GM12878 (cell line): ENCODE measurements at regions not wholly inside any gene's neighbourhood (a gene's known extent, or its start where the extent isn't known, plus 50 kb on each side); places are given as distances from the start of the nearest gene placed in this dataset.

ENCODE experiments used
- ATAC-seq: fragments of 200-7000 bp; cut with Tn5 transposase; 3 replicates; pipeline ENCODE4 v1.9.1; 2020; ENCODE audit warnings: mild to moderate bottlenecking, moderate library complexity
- BruUV-seq: library from RNA; stranded (reverse); fragments of 400-500 nt; replicated peaks from 2 replicates; lab custom pipeline; 2021; lab: Mats Ljungman, UMichigan
- CTCF ChIA-PET: fragments of 300-600 bp; sonication (Branson Sonifier 250); formaldehyde crosslinking; extraction: SDS; loops from one replicate; lab custom pipeline; 2021; ENCODE audit warnings: inconsistent platforms; lab: Yijun Ruan, JAX
- POLR2A ChIA-PET: fragments of 350-600 bp; formaldehyde crosslinking; extraction: SDS; loops from one replicate; lab custom pipeline; 2021; ENCODE audit warnings: inconsistent platforms; lab: Charles Lee
- RAD21 ChIA-PET: fragments of 300-600 bp; sonication (Branson Sonifier 250); formaldehyde crosslinking; loops from one replicate; lab custom pipeline; 2023; ENCODE audit warnings: antibody characterized with exemption; ENCODE audit not compliant: unreplicated experiment; lab: Charles Lee
- SMC1A ChIA-PET: fragments of 300-600 bp; sonication (Branson Sonifier 250); formaldehyde crosslinking; loops from one replicate; lab custom pipeline; 2023; ENCODE audit not compliant: unreplicated experiment, uncharacterized antibody; lab: Charles Lee
- DNase-seq: peaks from one replicate; pipeline ENCODE4 v3.0.0-alpha.2; 2011; ENCODE audit warnings: low read depth, low spot score
- FAIRE-seq: peaks from 3 replicates; lab custom pipeline; 2011; peaks lifted over from hg19 to GRCh38; lab: Jason Lieb, UNC
- H2AFZ ChIP-seq: 2 replicates; pipeline ENCODE4 v1.6.0; 2011; ENCODE audit warnings: low read depth, low read length, control low read depth; ENCODE audit not compliant: control insufficient read depth
- H3K27ac ChIP-seq: 2 replicates; pipeline ENCODE4 v1.5.1; 2011; ENCODE audit warnings: control low read depth; ENCODE audit not compliant: control insufficient read depth, insufficient read depth
- H3K27me3 ChIP-seq, 2 experiments: replicated peaks in 1 of 2; 2 replicates each; pipeline versions ENCODE4 v1.6.0 to v1.6.1; 2011; ENCODE audit warnings: low read length in 1 of 2; ENCODE audit not compliant: control insufficient read depth in 2 of 2, insufficient read depth in 2 of 2
- H3K36me3 ChIP-seq, 2 experiments: 2 replicates each; pipeline ENCODE4 v1.5.1; 2011; ENCODE audit warnings: low read length in 1 of 2; ENCODE audit not compliant: control insufficient read depth in 2 of 2, insufficient read depth in 2 of 2
- H3K4me1 ChIP-seq: 2 replicates; pipeline ENCODE4 v1.6.1; 2011; ENCODE audit warnings: mild to moderate bottlenecking, low read length, moderate library complexity, mixed read lengths; ENCODE audit not compliant: control insufficient read depth, insufficient read depth
- H3K4me2 ChIP-seq: 2 replicates; pipeline ENCODE4 v1.6.0; 2011; ENCODE audit warnings: control low read depth; ENCODE audit not compliant: control insufficient read depth, insufficient read depth
- H3K4me3 ChIP-seq: fragments of 200-600 bp; sonication (generic); 2 replicates; pipeline ENCODE4 v1.5.1; 2016
- H3K79me2 ChIP-seq: 2 replicates; pipeline ENCODE4 v1.6.0; 2011; ENCODE audit warnings: low read length; ENCODE audit not compliant: control insufficient read depth, insufficient read depth
- H3K9ac ChIP-seq: 2 replicates; pipeline ENCODE4 v1.8.0; 2011; ENCODE audit warnings: low read length, control low read depth, mixed read lengths; ENCODE audit not compliant: control insufficient read depth, insufficient read depth
- H3K9me3 ChIP-seq: replicated peaks from 3 replicates; pipeline ENCODE4 v1.5.1; 2011; ENCODE audit warnings: mild to moderate bottlenecking, low read length; ENCODE audit not compliant: control insufficient read depth, insufficient read depth
- H4K20me1 ChIP-seq: 2 replicates; pipeline ENCODE4 v1.6.0; 2011; ENCODE audit not compliant: control insufficient read depth, insufficient read depth
- CUX1 ChIP-seq: IDR thresholded peaks from 2 replicates; pipeline ENCODE4 v1.6.1; 2012; ENCODE audit warnings: improper control_type of control experiment, low read depth, low read length; ENCODE audit not compliant: insufficient replicate concordance
- GATAD2B ChIP-seq: fragments of 450-650 bp; conservative IDR thresholded peaks from 2 replicates; pipeline ENCODE4 v1.6.1; 2017; ENCODE audit warnings: low read depth, mild to moderate bottlenecking, moderate library complexity
- KDM1A ChIP-seq: fragments of 200-600 bp; sonication (generic); IDR thresholded peaks from 2 replicates; pipeline ENCODE4 v1.6.1; 2016; ENCODE audit warnings: borderline replicate concordance
- MTA3 ChIP-seq: IDR thresholded peaks from 2 replicates; pipeline ENCODE4 v1.6.1; 2012; ENCODE audit warnings: low read length, inconsistent platforms, borderline replicate concordance
- NKRF ChIP-seq: fragments of 450-650 bp; conservative IDR thresholded peaks from 2 replicates; pipeline ENCODE4 v1.6.1; 2017; ENCODE audit warnings: mild to moderate bottlenecking, moderate library complexity
- PKNOX1 ChIP-seq: fragments of 450-650 bp; IDR thresholded peaks from 2 replicates; pipeline ENCODE4 v1.6.1; 2016; ENCODE audit warnings: mild to moderate bottlenecking
- RAD21 ChIP-seq: IDR thresholded peaks from 2 replicates; pipeline ENCODE4 v1.6.1; 2011; ENCODE audit warnings: mild to moderate bottlenecking, low read depth, low read length, moderate library complexity; ENCODE audit not compliant: insufficient read depth
- RAD51 ChIP-seq: fragments of 450-650 bp; IDR thresholded peaks from 2 replicates; pipeline ENCODE4 v1.6.1; 2016; ENCODE audit warnings: moderate library complexity, mild to moderate bottlenecking, inconsistent platforms
- RELA ChIP-seq: fragments of 450-650 bp; IDR thresholded peaks from 2 replicates; pipeline ENCODE4 v1.8.0; 2014; ENCODE audit warnings: borderline replicate concordance; ENCODE audit not compliant: partially characterized antibody
- RELB ChIP-seq: fragments of 450-650 bp; IDR thresholded peaks from 2 replicates; pipeline ENCODE4 v1.6.1; 2017; ENCODE audit warnings: low read depth, mild to moderate bottlenecking, moderate library complexity
- SIN3A ChIP-seq: IDR thresholded peaks from 2 replicates; pipeline ENCODE4 v1.6.1; 2012; ENCODE audit warnings: low read depth, low read length, improper control_type of control experiment
- SREBF2 ChIP-seq: IDR thresholded peaks from 2 replicates; pipeline ENCODE4 v1.6.1; 2012; ENCODE audit warnings: mild to moderate bottlenecking, low read length
- SUPT20H ChIP-seq: IDR thresholded peaks from 2 replicates; pipeline ENCODE4 v1.6.1; 2011; ENCODE audit warnings: low read depth, mild to moderate bottlenecking, low read length, moderate library complexity, borderline replicate concordance; ENCODE audit not compliant: control insufficient read depth
- WGBS: methylation state at CpG from one replicate; pipeline ENCODE4 v1.1.6; 2016; ENCODE audit warnings: low lambda C conversion rate; ENCODE audit not compliant: insufficient replicate concordance, insufficient coverage; ENCODE audit errors: missing lambda C conversion rate; 5-methylcytosine and 5-hydroxymethylcytosine counted together
- in situ Hi-C: fragments of 300-500 bp; cut with MboI; formaldehyde crosslinking; loops from 9 replicates; pipeline ENCODE4 v1.14.3; 2018; ENCODE audit warnings: mixed read lengths
- intact Hi-C: fragments of 100-400 bp; cut with micrococcal nuclease; formaldehyde crosslinking; loops from one replicate; pipeline ENCODE4 v1.14.2; 2022; ENCODE audit not compliant: unreplicated experiment

GRCh38 chr11:13880634-13881033, 81.9 kb upstream of the SPON1 start:
- POLR2A ChIA-PET = no interaction called here
- FAIRE-seq (no peak), ATAC-seq (no peak), DNase-seq (no peak)
- Histone ChIP-seq H3K4me3 (no peak overlapping the region), H3K27me3 (no peaks in the 10 kb centered on the region), H3K9ac (no peak overlapping the region), H4K20me1 (no peaks in the 10 kb centered on the region), H3K4me1 (no peaks in the 10 kb centered on the region), H2AFZ (no peak overlapping the region), H3K9me3 (no peaks in the 10 kb centered on the region), H3K36me3 (no peaks in the 10 kb centered on the region), H3K79me2 (no peaks in the 10 kb centered on the region), H3K4me2 (no peak overlapping the region), H3K27ac (no peak overlapping the region)
- RAD21 ChIA-PET = no interaction called here
- TF ChIP-seq SREBF2 (no peak), RAD21 (no peak), SIN3A (no peak), SUPT20H (no peak), RELB (no peak), MTA3 (no peak), RELA (no peak), KDM1A (no peak), NKRF (no peak), RAD51 (no peak), CUX1 (no peak), PKNOX1 (no peak), GATAD2B (no peak)
- 55% methylated on average over 2 of the region's 2 CpGs for WGBS
- no TSS peak for BruUV-seq
- intact Hi-C loops = no loop called here
- CTCF ChIA-PET = no interaction called here
- SMC1A ChIA-PET = interaction anchor here (1.2 kb wide), 1 partner anchor 17 kb away, joined by 3 read pairs; no protein-coding TSS in a partner anchor
- in situ Hi-C loops = no loop called here
